ENCODE measurements at regions not wholly inside any gene's neighbourhood (a gene's known extent, or its start where the extent isn't known, plus 50 kb on each side); places are given as distances from the start of the nearest gene placed in this dataset.

DNA sequence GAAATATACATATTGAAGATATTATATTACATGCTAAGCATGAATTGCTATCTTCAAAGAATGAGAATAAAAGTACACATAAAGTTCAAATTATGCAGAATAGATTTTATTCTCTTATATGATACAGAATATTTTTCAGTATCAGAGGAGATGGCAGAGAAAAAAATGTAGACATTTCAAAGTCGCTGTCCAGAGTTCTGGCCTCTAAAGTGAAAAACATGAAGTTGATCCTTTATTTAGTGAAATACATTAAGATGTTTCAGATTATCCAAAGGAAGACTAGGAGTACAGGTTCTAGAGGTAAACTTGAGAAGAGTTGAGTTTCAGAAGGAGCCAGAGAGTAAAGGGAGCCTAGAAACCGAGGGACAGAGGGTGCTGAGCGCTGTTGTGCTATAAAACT, 303.6 kb downstream of the UTP18 start:
- DNase-seq = no peak
- H3K27ac ChIP-seq = no peak overlapping the region

DNA sequence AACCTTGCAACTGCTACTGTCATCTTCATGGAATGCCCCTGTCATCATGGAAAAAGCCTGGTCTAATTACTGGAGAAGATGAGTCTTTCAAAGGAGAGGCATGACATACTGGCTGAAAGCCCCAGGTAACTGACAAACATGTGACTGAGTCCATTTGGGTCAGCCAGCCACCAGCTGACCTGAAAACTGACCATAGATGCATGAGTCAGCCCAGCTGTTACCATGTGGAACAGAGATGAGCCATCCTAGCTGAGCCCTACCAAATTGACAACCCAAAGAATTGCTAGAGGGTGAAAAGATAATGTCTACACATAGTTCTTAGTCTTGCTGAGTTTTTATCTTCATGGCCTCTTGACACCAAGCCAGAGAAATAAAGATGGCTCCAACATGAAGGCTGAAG, 311.8 kb downstream of the UTP18 start:
- H3K36me3 ChIP-seq = no peaks in the 10 kb centered on the region
- no peaks in the 10 kb centered on the region for H3K27me3 ChIP-seq
- H3K9me3 ChIP-seq = no peaks in the 10 kb centered on the region
- DNase-seq = no peak
- intact Hi-C loops (cut with DNase I; ENCODE audit: low total_unique reads) = no loop called here
- H3K4me3 ChIP-seq = no peak overlapping the region
- no peak overlapping the region for H3K27ac ChIP-seq
- no peaks in the 10 kb centered on the region for H3K4me1 ChIP-seq
- TF ChIP-seq, protein P1, sequence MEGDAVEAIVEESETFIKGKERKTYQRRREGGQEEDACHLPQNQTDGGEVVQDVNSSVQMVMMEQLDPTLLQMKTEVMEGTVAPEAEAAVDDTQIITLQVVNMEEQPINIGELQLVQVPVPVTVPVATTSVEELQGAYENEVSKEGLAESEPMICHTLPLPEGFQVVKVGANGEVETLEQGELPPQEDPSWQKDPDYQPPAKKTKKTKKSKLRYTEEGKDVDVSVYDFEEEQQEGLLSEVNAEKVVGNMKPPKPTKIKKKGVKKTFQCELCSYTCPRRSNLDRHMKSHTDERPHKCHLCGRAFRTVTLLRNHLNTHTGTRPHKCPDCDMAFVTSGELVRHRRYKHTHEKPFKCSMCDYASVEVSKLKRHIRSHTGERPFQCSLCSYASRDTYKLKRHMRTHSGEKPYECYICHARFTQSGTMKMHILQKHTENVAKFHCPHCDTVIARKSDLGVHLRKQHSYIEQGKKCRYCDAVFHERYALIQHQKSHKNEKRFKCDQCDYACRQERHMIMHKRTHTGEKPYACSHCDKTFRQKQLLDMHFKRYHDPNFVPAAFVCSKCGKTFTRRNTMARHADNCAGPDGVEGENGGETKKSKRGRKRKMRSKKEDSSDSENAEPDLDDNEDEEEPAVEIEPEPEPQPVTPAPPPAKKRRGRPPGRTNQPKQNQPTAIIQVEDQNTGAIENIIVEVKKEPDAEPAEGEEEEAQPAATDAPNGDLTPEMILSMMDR (IDR thresholded peaks at IDR 0.05) = no peak
- TF ChIP-seq POLR2A (IDR thresholded peaks at IDR 0.05) = no peak

More for the DNA sequence above, 303.6 kb downstream of the UTP18 start:
- no peaks in the 10 kb centered on the region for H3K36me3 ChIP-seq
- intact Hi-C loops (cut with DNase I; ENCODE audit: low total_unique reads) = no loop called here
- no peaks in the 10 kb centered on the region for H3K4me1 ChIP-seq
- no peaks in the 10 kb centered on the region for H3K9me3 ChIP-seq
- TF ChIP-seq, protein P1 (IDR thresholded peaks at IDR 0.05) = no peak
- no peaks in the 10 kb centered on the region for H3K27me3 ChIP-seq
- no peak overlapping the region for H3K4me3 ChIP-seq

Measured in uterus (tissue), 3 donors.